ENCODE measurements at regions not wholly inside any gene's neighbourhood (a gene's known extent, or its start where the extent isn't known, plus 50 kb on each side); places are given as distances from the start of the nearest gene placed in this dataset.
A peak's percentile ranks its signal among the peaks of the same experiment; 100 is the strongest.

- Histone ChIP-seq H3K27me3 (ENCODE audit: control insufficient read depth, insufficient read depth, low read length) (no peaks in the 10 kb centered on the region), H3K4me3 (ENCODE audit: low read depth, low read length) (no peak overlapping the region), H3K36me3 (ENCODE audit: control insufficient read depth, insufficient read depth, low read length) (no peaks in the 10 kb centered on the region)
- DNase-seq (ENCODE audit: low read depth), result no peak
- FAIRE-seq, result no peak
- no peak for TF ChIP-seq CTCF (IDR thresholded peaks at IDR 0.05; ENCODE audit: insufficient read depth, low read length, severe bottlenecking)
Measured at GRCh38 chr1:232218955-232219865, 410.7 kb downstream of the SIPA1L2 start.

- TF ChIP-seq CTCF (IDR thresholded peaks at IDR 0.05; ENCODE audit: insufficient read depth, low read length, severe bottlenecking), result no peak
- FAIRE-seq, result no peak
- H3K27me3 ChIP-seq (ENCODE audit: control insufficient read depth, insufficient read depth, low read length), result no peaks in the 10 kb centered on the region
- DNase-seq (ENCODE audit: low read depth), result no peak
- no peak overlapping the region for H3K4me3 ChIP-seq (ENCODE audit: low read depth, low read length)
- H3K36me3 ChIP-seq (ENCODE audit: control insufficient read depth, insufficient read depth, low read length), result no peaks in the 10 kb centered on the region
Measured at GRCh38 chr1:232213928-232214327, 416.0 kb downstream of the SIPA1L2 start.

GRCh38 chr1:232212253-232212652 lies 417.7 kb downstream of the SIPA1L2 start:
- Histone ChIP-seq H3K4me3 (ENCODE audit: low read depth, low read length) (no peak overlapping the region), H3K27me3 (ENCODE audit: control insufficient read depth, insufficient read depth, low read length) (no peaks in the 10 kb centered on the region), H3K36me3 (ENCODE audit: control insufficient read depth, insufficient read depth, low read length) (no peaks in the 10 kb centered on the region)
- FAIRE-seq (no peak), DNase-seq (ENCODE audit: low read depth) (no peak)
- TF ChIP-seq CTCF (IDR thresholded peaks at IDR 0.05; ENCODE audit: insufficient read depth, low read length, severe bottlenecking), result no peak

GRCh38 chr1:232211149-232211548 lies 418.8 kb downstream of the SIPA1L2 start:
- FAIRE-seq, result no peak
- no peak for DNase-seq (ENCODE audit: low read depth)
- Histone ChIP-seq H3K27me3 (ENCODE audit: control insufficient read depth, insufficient read depth, low read length) (no peaks in the 10 kb centered on the region), H3K36me3 (ENCODE audit: control insufficient read depth, insufficient read depth, low read length) (no peaks in the 10 kb centered on the region), H3K4me3 (ENCODE audit: low read depth, low read length) (no peak overlapping the region)
- peak; percentile 58 for TF ChIP-seq CTCF (IDR thresholded peaks at IDR 0.05; ENCODE audit: insufficient read depth, low read length, severe bottlenecking)

GRCh38 chr1:232209357-232209756 lies 420.6 kb downstream of the SIPA1L2 start:
- no peak for TF ChIP-seq CTCF (IDR thresholded peaks at IDR 0.05; ENCODE audit: insufficient read depth, low read length, severe bottlenecking)
- Histone ChIP-seq H3K36me3 (ENCODE audit: control insufficient read depth, insufficient read depth, low read length) (no peaks in the 10 kb centered on the region), H3K27me3 (ENCODE audit: control insufficient read depth, insufficient read depth, low read length) (no peaks in the 10 kb centered on the region), H3K4me3 (ENCODE audit: low read depth, low read length) (no peak overlapping the region)
- DNase-seq (ENCODE audit: low read depth), result no peak
- FAIRE-seq, result no peak
